ENCODE measurements at regions not wholly inside any gene's neighbourhood (a gene's known extent, or its start where the extent isn't known, plus 50 kb on each side); places are given as distances from the start of the nearest gene placed in this dataset.
"Not testable (repeated sequence)": the region's sequence is repeated elsewhere in the genome, so short reads cannot be mapped to it uniquely, and the experiment has no call there.

DNA sequence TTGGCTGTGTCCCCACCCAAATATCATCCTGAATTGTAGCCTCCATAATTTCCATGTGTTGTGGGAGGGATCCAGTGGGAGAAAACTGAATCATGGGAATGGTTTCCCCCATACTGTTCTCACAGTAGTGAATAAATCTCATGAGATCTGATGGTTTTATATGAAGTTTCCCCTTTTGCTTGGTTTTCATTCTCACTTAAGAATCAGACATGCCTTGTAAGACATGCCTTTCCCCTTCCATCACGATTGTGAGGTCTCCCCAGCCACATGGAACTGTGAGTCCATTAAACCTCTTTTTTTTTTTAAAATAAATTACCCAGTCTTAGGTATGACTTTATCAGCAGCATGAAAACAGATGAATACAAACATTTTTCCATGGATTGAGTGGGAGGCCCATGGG, 652.9 kb downstream of the ETNK1 start:
- H3K4me3 Mint-ChIP-seq = no peak overlapping the region
- no peaks in the 10 kb centered on the region for H3K27me3 Mint-ChIP-seq (ENCODE audit: low read depth in 3 of 3)
- no peak overlapping the region for H3K27ac Mint-ChIP-seq
- H3K4me1 Mint-ChIP-seq = no peaks in the 10 kb centered on the region
- H3K9me3 Mint-ChIP-seq = peaks cover 0 to 8% (median 4%) of the 10 kb centered on the region in 6 donors
- no peak for DNase-seq
- H3K36me3 Mint-ChIP-seq = no peaks in the 10 kb centered on the region

DNA sequence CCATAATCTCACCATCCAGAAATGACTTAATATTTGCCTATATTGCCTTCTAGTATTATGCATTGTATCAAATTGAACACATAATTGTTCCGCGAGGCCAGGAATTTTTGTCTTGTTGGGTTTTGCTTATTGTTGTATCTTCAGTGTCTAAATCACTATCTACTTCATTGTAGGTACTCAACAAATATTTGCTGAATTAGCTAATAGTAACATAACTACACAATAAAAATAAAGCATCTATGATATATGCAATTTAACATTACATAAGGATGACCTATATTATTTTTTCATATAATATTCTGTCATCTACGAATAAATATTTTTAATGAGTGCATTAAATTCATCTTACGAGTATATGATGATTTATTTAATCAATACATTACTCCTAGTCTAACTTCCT, 656.3 kb downstream of the ETNK1 start:
- Mint-ChIP-seq H3K4me1 (no peaks in the 10 kb centered on the region), H3K4me3 (no peak overlapping the region)
- DNase-seq = no peak

DNA sequence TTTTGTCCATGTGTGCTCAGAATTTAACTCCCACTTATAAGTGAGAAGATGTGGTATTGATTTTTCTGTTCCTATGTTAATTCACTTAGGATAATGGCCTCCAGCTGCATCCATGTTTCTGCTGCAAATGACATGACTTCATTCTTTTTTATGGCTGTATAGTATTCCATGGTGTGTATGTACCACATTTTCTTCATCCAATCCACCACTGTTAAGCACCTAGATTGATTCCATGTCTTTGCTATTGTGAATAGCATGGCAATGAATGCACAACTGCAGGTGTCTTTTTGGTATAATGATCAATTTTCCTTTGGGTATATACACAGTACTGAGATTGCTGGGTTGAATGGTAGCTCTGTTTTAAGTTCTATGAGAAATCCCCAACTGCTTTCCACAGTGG, 657.7 kb downstream of the ETNK1 start:
- no peaks in the 10 kb centered on the region for H3K4me1 Mint-ChIP-seq
- peaks cover 0 to 3% (median 1%) of the 10 kb centered on the region in 3 donors for H3K27me3 Mint-ChIP-seq (ENCODE audit: low read depth in 3 of 3)
- no peak overlapping the region for H3K4me3 Mint-ChIP-seq
- H3K36me3 Mint-ChIP-seq = no peaks in the 10 kb centered on the region
- DNase-seq = no peak
- no peak overlapping the region for H3K27ac Mint-ChIP-seq
- H3K9me3 Mint-ChIP-seq = peaks cover 4 to 25% (median 13%) of the 10 kb centered on the region in 6 donors

More for the DNA sequence above, 656.3 kb downstream of the ETNK1 start:
- H3K27ac Mint-ChIP-seq = no peak overlapping the region
- H3K36me3 Mint-ChIP-seq = no peaks in the 10 kb centered on the region
- peaks cover 0 to 3% (median 1%) of the 10 kb centered on the region in 3 donors for H3K27me3 Mint-ChIP-seq (ENCODE audit: low read depth in 3 of 3)
- peaks cover 0 to 25% (median 8%) of the 10 kb centered on the region in 6 donors for H3K9me3 Mint-ChIP-seq

DNA sequence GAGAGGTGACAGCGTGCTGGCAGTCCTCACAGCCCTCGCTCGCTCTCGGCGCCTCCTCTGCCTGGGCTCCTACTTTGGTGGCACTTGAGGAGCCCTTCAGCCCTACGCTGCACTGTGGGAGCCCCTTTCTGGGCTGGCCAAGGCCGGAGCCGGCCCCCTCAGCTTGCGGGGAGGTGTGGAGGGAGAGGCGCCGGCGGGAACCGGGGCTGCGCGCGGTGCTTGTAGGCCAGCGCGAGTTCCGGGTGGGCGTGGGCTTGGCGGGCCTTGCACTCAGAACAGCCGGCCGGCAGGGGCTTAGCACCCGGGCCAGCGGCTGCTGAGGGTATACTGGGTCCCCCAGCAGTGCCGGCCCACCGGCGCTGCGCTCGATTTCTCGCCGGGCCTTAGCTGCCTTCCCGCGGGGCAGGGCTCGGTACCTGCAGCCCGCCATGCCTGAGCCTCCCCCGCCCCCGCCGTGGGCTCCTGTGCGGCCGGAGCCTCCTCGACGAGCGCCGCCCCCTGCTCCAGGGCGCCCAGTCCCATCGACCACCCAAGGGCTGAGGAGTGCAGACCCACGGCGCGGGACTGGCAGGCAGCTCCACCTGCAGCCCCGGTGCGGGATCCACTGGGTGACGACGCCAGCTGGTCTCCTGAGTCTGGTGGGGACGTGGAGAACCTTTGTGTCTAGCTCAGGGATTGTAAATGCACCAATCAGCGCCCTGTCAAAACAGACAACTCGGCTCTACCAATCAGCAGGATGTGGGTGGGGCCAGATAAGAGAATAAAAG, 661.0 kb downstream of the ETNK1 start:
- not testable (repeated sequence) for DNase-seq; H3K4me3 Mint-ChIP-seq; H3K4me1 Mint-ChIP-seq; H3K36me3 Mint-ChIP-seq; H3K27me3 Mint-ChIP-seq (ENCODE audit: low read depth in 3 of 3); H3K27ac Mint-ChIP-seq
- peaks cover 10 to 33% (median 17%) of the 10 kb centered on the region in 6 donors for H3K9me3 Mint-ChIP-seq

GRCh38 chr12:23290627-23291330, 658.7 kb downstream of the SOX5 start:
- no peak for DNase-seq
- peaks cover 8 to 22% (median 10%) of the 10 kb centered on the region in 6 donors for H3K9me3 Mint-ChIP-seq
- no peaks in the 10 kb centered on the region for H3K36me3 Mint-ChIP-seq
- H3K4me1 Mint-ChIP-seq = no peaks in the 10 kb centered on the region
- H3K27me3 Mint-ChIP-seq (ENCODE audit: low read depth in 3 of 3) = peaks cover 0 to 2% (median 0%) of the 10 kb centered on the region in 3 donors
- no peak overlapping the region for H3K27ac Mint-ChIP-seq
- no peak overlapping the region for H3K4me3 Mint-ChIP-seq

- Mint-ChIP-seq H3K4me3 (no peak overlapping the region), H3K36me3 (no peaks in the 10 kb centered on the region), H3K4me1 (no peaks in the 10 kb centered on the region), H3K9me3 (peaks cover 0 to 21% (median 8%) of the 10 kb centered on the region in 6 donors), H3K27me3 (ENCODE audit: low read depth in 3 of 3) (no peaks in the 10 kb centered on the region), H3K27ac (no peak overlapping the region)
- DNase-seq = no peak
Measured at GRCh38 chr12:23303220-23303619, 646.2 kb downstream of the SOX5 start.

- H3K27me3 Mint-ChIP-seq (ENCODE audit: low read depth in 3 of 3) = no peaks in the 10 kb centered on the region
- no peak for DNase-seq
- H3K36me3 Mint-ChIP-seq = no peaks in the 10 kb centered on the region
- peaks cover 0 to 17% (median 10%) of the 10 kb centered on the region in 6 donors for H3K9me3 Mint-ChIP-seq
- no peak overlapping the region for H3K27ac Mint-ChIP-seq
- no peaks in the 10 kb centered on the region for H3K4me1 Mint-ChIP-seq
- no peak overlapping the region for H3K4me3 Mint-ChIP-seq
Measured at GRCh38 chr12:23303821-23304220, 645.6 kb downstream of the SOX5 start.

DNA sequence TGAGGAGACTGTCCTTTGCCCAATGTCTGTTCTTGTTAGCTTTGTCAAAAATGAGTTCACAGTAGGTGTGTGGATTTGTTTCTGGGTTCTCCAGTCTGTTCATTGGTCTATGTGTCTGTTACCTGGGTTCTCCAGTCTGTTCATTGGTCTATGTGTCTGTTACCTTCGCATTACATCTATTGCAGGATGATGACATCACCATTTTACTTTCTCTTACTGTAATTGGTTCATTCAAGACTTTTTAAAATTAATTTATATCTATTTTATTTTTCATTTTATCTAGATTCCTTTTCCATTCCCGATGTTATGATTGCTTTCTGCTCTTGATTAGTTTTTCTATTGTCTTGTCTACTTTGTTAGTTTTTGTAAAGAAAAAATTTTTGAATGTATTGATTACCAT, 615.5 kb downstream of the SOX5 start:
- Mint-ChIP-seq H3K9me3 (peaks cover 0 to 14% (median 8%) of the 10 kb centered on the region in 6 donors), H3K4me1 (no peaks in the 10 kb centered on the region), H3K27me3 (ENCODE audit: low read depth in 3 of 3) (no peaks in the 10 kb centered on the region), H3K36me3 (no peaks in the 10 kb centered on the region), H3K27ac (no peak overlapping the region), H3K4me3 (no peak overlapping the region)
- no peak for DNase-seq

DNA sequence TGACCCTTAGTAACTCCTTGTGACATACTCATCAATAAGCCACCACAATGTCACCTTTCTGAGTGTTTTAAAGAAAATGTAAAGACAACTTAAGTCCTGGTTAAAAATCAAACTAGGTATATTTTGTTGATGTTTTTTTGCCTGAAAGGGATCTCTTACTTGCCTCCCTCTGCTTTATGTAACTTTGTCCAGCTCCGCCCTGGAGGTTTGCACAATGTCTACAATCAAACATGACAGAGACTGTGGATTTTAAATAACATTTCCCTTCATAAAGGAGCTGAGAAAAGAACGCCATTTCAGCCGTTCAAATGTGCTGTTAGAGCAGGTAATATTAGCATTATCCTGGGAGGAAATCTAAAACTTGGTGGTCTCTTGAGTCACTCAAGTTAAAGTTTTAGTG, 613.9 kb downstream of the SOX5 start:
- H3K4me3 Mint-ChIP-seq = no peak overlapping the region
- no peaks in the 10 kb centered on the region for H3K27me3 Mint-ChIP-seq (ENCODE audit: low read depth in 3 of 3)
- no peaks in the 10 kb centered on the region for H3K4me1 Mint-ChIP-seq
- H3K27ac Mint-ChIP-seq = no peak overlapping the region
- no peak for DNase-seq
- H3K36me3 Mint-ChIP-seq = no peaks in the 10 kb centered on the region
- peaks cover 2 to 27% (median 6%) of the 10 kb centered on the region in 6 donors for H3K9me3 Mint-ChIP-seq

DNA sequence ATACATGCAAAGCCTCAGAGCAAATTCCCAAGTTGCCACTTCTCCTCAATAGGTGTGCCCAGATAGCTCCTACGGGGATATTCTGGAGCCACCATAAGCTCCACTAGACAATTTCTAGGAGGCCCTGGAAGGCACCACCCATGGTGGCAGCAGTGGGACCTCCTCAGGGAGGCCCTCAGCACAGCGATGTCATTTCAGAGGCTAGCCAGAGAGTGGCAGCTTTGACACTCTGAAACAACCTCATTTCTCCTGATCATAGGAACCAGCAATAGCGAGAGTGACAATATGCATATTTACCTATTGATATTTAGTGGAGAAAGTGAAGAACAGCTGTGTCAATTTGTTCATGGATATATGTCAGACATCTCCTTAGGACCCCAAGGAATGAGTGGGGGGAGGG, 612.3 kb downstream of the SOX5 start:
- DNase-seq = no peak
- no peak overlapping the region for H3K27ac Mint-ChIP-seq
- H3K4me1 Mint-ChIP-seq = no peaks in the 10 kb centered on the region

GRCh38 chr12:23340351-23340750, 609.1 kb downstream of the SOX5 start:
- H3K4me3 Mint-ChIP-seq = no peak overlapping the region
- H3K27ac Mint-ChIP-seq = no peak overlapping the region
- peaks cover 1 to 26% (median 9%) of the 10 kb centered on the region in 6 donors for H3K9me3 Mint-ChIP-seq
- no peak for DNase-seq
- no peaks in the 10 kb centered on the region for H3K36me3 Mint-ChIP-seq
- no peaks in the 10 kb centered on the region for H3K4me1 Mint-ChIP-seq
- H3K27me3 Mint-ChIP-seq (ENCODE audit: low read depth in 3 of 3) = peaks cover 0 to 2% (median 0%) of the 10 kb centered on the region in 3 donors

More for the DNA sequence above, 612.3 kb downstream of the SOX5 start:
- peaks cover 4 to 27% (median 4%) of the 10 kb centered on the region in 6 donors for H3K9me3 Mint-ChIP-seq
- peaks cover 0 to 2% (median 0%) of the 10 kb centered on the region in 3 donors for H3K27me3 Mint-ChIP-seq (ENCODE audit: low read depth in 3 of 3)
- no peak overlapping the region for H3K4me3 Mint-ChIP-seq
- H3K36me3 Mint-ChIP-seq = no peaks in the 10 kb centered on the region

DNA sequence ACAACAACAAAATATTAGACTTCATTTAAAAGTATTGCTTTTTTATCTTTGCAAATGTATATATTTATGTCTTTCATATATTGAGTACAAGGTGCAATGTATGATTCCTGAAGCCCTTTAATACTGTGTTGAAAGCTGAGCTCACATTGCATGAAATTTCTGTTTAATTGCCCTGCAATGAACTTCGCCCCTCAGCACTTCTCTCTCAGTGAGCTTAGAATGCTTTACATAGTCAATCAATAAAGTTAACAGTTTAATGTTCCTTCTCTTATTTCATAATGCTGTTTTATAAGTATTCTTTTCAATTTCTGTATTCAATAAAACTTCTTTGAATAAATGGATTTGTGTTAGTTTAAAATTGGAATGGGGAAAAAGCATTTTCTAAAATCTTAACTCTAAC, 607.1 kb downstream of the SOX5 start:
- no peaks in the 10 kb centered on the region for H3K36me3 Mint-ChIP-seq
- H3K4me1 Mint-ChIP-seq = no peaks in the 10 kb centered on the region
- H3K27ac Mint-ChIP-seq = no peak overlapping the region
- H3K4me3 Mint-ChIP-seq = no peak overlapping the region
- DNase-seq = no peak
- H3K27me3 Mint-ChIP-seq (ENCODE audit: low read depth in 3 of 3) = peaks cover 0 to 2% (median 0%) of the 10 kb centered on the region in 3 donors
- peaks cover 3 to 33% (median 8%) of the 10 kb centered on the region in 6 donors for H3K9me3 Mint-ChIP-seq

- Mint-ChIP-seq H3K36me3 (no peaks in the 10 kb centered on the region), H3K27ac (no peak overlapping the region), H3K9me3 (peaks cover 3 to 28% (median 7%) of the 10 kb centered on the region in 6 donors), H3K4me3 (no peak overlapping the region), H3K4me1 (no peaks in the 10 kb centered on the region), H3K27me3 (ENCODE audit: low read depth in 3 of 3) (peaks cover 0 to 1% (median 0%) of the 10 kb centered on the region in 3 donors)
- DNase-seq = no peak
Measured at GRCh38 chr12:23349564-23349963, 599.9 kb downstream of the SOX5 start.

GRCh38 chr12:23350808-23351207, 598.7 kb downstream of the SOX5 start:
- Mint-ChIP-seq H3K27me3 (ENCODE audit: low read depth in 3 of 3) (peaks cover 0 to 1% (median 0%) of the 10 kb centered on the region in 3 donors), H3K4me3 (no peak overlapping the region)
- DNase-seq = no peak

More at GRCh38 chr12:23350808-23351207, 598.7 kb downstream of the SOX5 start:
- H3K9me3 Mint-ChIP-seq = peaks cover 0 to 21% (median 4%) of the 10 kb centered on the region in 6 donors
- H3K27ac Mint-ChIP-seq = no peak overlapping the region
- no peaks in the 10 kb centered on the region for H3K4me1 Mint-ChIP-seq
- no peaks in the 10 kb centered on the region for H3K36me3 Mint-ChIP-seq

All from immature natural killer cell (primary cell).